Activated naive CD4-positive, alpha-beta T cell treated with anti-CD3 and anti-CD28 coated beads for 36 hours (primary cell): ENCODE measurements at regions not wholly inside any gene's neighbourhood (a gene's known extent, or its start where the extent isn't known, plus 50 kb on each side); places are given as distances from the start of the nearest gene placed in this dataset.

ENCODE experiments used
- CTCF ChIA-PET: fragments of 350-600 bp; sonication (Branson Sonifier 250); formaldehyde crosslinking; loops from one replicate; lab custom pipeline; 2021; ENCODE audit warnings: antibody characterized with exemption; lab: Charles Lee
- DNase-seq: peaks from one replicate; pipeline ENCODE4 v3.0.0-alpha.2; 2020
- H3K27ac Mint-ChIP-seq: one replicate; pipeline ENCODE4 v1.8.0; 2021; ENCODE audit warnings: mild to moderate bottlenecking, mixed read lengths
- H3K27me3 Mint-ChIP-seq: one replicate; pipeline ENCODE4 v1.8.0; 2021; ENCODE audit warnings: low read depth, mixed read lengths
- H3K36me3 Mint-ChIP-seq: one replicate; pipeline ENCODE4 v1.8.0; 2021; ENCODE audit warnings: low read depth, mixed read lengths
- H3K4me1 Mint-ChIP-seq: one replicate; pipeline ENCODE4 v1.8.0; 2021; ENCODE audit warnings: low read depth, mixed read lengths
- H3K4me3 Mint-ChIP-seq: one replicate; pipeline ENCODE4 v1.8.0; 2021; ENCODE audit warnings: mild to moderate bottlenecking, moderate library complexity, mixed read lengths
- H3K9me3 Mint-ChIP-seq: one replicate; pipeline ENCODE4 v1.8.0; 2021; ENCODE audit warnings: mixed read lengths
- intact Hi-C: fragments of 100-400 bp; cut with micrococcal nuclease; formaldehyde crosslinking; loops from one replicate; pipeline ENCODE4 v1.15.1; 2023

DNA sequence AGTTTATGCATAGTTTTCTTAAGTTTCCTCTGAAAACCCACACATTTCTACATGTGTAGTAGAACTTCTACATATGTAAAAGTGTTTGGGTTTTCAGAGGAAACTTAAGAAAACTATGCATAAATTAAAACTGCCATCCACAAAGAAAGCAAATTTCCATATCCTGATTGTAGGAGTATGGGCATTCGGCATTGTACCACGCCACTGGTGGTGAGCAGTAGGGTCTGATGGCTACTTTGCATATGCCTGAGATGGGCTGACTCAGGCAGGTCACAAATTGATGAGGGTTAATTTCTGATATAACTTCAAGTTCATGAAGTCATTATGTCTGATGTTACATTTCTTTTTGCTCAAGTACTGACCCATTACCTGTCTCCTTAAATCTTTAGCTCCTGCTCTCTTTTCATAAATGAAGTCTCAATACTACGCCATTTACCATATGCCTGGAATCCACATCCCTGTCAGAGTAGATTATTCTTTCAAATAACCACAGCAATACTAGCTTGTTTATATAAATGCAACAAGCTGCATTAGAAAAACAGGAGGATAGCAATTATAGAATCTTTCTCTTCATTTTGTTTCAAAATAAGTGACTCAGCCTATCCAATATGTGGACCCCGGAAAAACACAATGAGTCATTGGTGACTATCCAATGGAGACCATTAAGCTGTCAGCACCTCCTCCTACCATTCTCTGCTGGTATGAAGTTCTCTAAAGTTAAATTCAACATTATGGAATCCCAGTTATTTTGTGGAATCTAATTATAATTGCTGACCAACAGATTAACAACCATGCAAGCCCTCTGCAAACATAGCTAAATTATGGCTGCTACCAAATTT, 355.2 kb upstream of the UBE2E3 start:
- Mint-ChIP-seq H3K36me3 (no peaks in the 10 kb centered on the region), H3K4me3 (no peak overlapping the region), H3K27me3 (no peaks in the 10 kb centered on the region), H3K27ac (no peak overlapping the region), H3K4me1 (no peaks in the 10 kb centered on the region), H3K9me3 (no peaks in the 10 kb centered on the region)
- intact Hi-C loops, result no loop called here
- DNase-seq, result no peak
- CTCF ChIA-PET, result no interaction called here

DNA sequence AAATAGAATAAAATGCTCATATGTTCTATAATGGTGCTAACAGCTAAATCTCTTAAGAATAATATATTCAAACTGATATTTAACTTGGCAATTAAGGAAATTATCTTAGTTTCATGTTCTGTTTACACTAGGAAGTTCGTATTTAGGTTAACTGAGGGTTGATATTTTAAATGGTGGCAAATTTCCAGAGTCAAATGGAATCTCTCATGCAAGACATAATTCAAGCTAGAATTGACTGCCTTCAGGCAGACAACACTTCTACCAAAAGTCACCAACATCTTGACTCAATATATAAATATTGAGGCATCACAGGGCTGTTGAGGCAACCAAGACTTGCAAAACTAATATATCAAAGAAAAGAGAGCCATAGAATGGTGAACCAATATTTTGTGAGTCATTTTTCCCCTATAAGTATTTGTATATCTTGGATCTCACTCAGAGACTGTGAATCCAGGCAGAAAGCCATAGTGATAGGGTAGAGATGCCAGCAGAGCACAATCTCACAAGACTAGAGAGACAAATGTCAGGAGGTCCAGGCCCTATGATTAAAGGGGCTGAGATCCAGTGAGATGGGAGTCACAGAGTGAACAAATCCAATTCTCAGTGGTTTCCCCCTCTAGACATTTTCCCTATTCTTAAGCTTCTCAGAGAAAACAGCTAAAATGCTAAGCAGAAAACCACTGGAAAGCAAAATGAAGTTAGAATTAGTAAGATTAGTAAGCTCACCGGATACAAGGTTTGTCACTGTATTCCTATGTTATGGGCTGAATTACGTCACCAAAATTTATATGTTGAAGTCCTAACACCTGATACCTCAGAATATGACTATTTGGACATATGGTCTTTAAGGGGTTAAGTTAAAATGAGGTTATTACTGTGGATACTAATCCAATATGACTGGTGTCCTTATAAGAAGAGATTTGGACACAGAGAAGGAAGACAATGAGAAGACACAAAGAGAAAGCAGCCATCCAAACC, 358.2 kb upstream of the UBE2E3 start:
- Mint-ChIP-seq H3K36me3 (no peaks in the 10 kb centered on the region), H3K4me3 (no peak overlapping the region), H3K27ac (no peak overlapping the region), H3K9me3 (no peaks in the 10 kb centered on the region), H3K27me3 (no peaks in the 10 kb centered on the region), H3K4me1 (no peaks in the 10 kb centered on the region)
- CTCF ChIA-PET, result no interaction called here
- intact Hi-C loops, result no loop called here
- DNase-seq, result no peak

GRCh38 chr2:180621366-180621765, 359.0 kb upstream of the UBE2E3 start:
- intact Hi-C loops, result no loop called here
- CTCF ChIA-PET, result no interaction called here
- Mint-ChIP-seq H3K9me3 (no peaks in the 10 kb centered on the region), H3K4me1 (no peaks in the 10 kb centered on the region), H3K27ac (no peak overlapping the region), H3K36me3 (no peaks in the 10 kb centered on the region), H3K4me3 (no peak overlapping the region), H3K27me3 (no peaks in the 10 kb centered on the region)
- no peak for DNase-seq

- Mint-ChIP-seq H3K27ac (no peak overlapping the region), H3K9me3 (no peaks in the 10 kb centered on the region), H3K4me3 (no peak overlapping the region), H3K27me3 (peaks cover 3% of the 10 kb centered on the region), H3K36me3 (no peaks in the 10 kb centered on the region), H3K4me1 (no peaks in the 10 kb centered on the region)
- CTCF ChIA-PET, result no interaction called here
- intact Hi-C loops, result no loop called here
- DNase-seq, result no peak
Observed at GRCh38 chr2:180618570-180618969, 361.8 kb upstream of the UBE2E3 start.

- H3K9me3 Mint-ChIP-seq, result no peaks in the 10 kb centered on the region
- no peak overlapping the region for H3K4me3 Mint-ChIP-seq
- no peaks in the 10 kb centered on the region for H3K36me3 Mint-ChIP-seq
- H3K27ac Mint-ChIP-seq, result no peak overlapping the region
- DNase-seq, result no peak
- no peaks in the 10 kb centered on the region for H3K4me1 Mint-ChIP-seq
- intact Hi-C loops, result no loop called here
- CTCF ChIA-PET, result no interaction called here
- H3K27me3 Mint-ChIP-seq, result peaks cover 3% of the 10 kb centered on the region
Observed at GRCh38 chr2:180614776-180615175, 365.6 kb upstream of the UBE2E3 start.

DNA sequence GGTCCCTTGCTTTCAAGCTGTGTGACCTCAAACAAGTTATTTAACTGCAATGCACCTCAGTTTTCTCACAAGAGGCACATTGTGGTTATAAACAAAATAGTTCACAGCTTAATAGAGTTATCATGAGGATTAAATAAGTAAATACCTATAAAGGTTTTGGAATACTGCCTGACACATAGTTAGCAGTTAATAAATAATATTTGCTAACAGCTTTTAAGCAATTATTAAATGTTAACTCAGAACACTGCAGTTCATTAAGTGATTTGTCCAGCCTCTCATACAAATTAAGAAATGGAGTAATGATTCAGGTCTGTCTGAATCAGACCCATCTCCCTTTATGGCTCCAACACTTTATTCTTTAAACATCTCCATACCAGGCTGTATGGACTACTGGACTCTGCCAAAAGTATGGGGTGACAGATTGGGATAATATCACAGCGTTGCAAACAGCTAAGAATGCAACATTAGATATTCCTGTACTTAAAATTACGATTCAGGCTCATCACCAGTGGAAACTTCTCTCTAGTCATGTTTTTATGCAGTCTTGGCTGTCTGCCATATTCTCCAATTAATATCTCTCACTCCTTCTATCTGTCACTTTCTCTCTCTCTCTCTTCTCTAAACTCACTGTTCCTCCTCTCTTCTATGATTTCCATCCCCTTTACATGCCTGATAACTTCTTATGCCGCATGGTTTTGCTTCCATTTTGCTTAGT, 370.6 kb upstream of the UBE2E3 start:
- Mint-ChIP-seq H3K36me3 (no peaks in the 10 kb centered on the region), H3K4me3 (no peak overlapping the region), H3K4me1 (no peaks in the 10 kb centered on the region), H3K27me3 (no peaks in the 10 kb centered on the region), H3K27ac (no peak overlapping the region), H3K9me3 (no peaks in the 10 kb centered on the region)
- CTCF ChIA-PET, result no interaction called here
- intact Hi-C loops, result loop anchor here (10.0 kb wide), 1 partner anchor 485 kb away; no protein-coding TSS in a partner anchor
- DNase-seq, result no peak

DNA sequence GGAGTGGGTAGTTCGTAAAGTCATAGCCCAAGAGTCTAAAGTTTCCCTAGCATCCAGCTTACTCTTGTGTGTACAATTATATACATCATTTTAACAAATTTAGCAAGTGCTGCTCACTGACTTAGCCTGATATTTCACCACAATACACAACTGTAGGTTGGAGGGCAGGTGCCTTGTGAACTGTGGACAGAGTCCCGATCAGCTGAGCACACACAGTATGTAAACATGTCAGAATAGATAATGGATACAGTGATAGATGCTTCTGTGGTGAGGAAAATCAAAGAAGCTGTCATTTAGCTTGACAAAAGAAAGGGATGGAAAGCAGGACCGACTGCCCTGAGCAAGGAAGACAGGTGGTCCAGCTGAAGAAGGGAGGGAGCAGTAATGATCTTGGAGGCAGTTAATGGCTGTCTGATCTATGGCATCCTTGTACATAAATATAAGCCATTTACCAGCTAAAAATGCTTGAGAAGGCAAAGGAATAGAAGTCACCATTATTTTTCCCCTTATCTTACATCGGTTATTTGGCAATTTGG, 372.8 kb upstream of the UBE2E3 start:
- no peaks in the 10 kb centered on the region for H3K36me3 Mint-ChIP-seq
- no peaks in the 10 kb centered on the region for H3K9me3 Mint-ChIP-seq
- CTCF ChIA-PET, result interaction anchor here (0.8 kb wide), 1 partner anchor 482 kb away, joined by 3 read pairs; no protein-coding TSS in a partner anchor
- H3K4me3 Mint-ChIP-seq, result no peak overlapping the region
- no peak overlapping the region for H3K27ac Mint-ChIP-seq
- no peak for DNase-seq
- no peaks in the 10 kb centered on the region for H3K4me1 Mint-ChIP-seq
- intact Hi-C loops, result loop anchor here (10.0 kb wide), 1 partner anchor 483 kb away; no protein-coding TSS in a partner anchor
- no peaks in the 10 kb centered on the region for H3K27me3 Mint-ChIP-seq

DNA sequence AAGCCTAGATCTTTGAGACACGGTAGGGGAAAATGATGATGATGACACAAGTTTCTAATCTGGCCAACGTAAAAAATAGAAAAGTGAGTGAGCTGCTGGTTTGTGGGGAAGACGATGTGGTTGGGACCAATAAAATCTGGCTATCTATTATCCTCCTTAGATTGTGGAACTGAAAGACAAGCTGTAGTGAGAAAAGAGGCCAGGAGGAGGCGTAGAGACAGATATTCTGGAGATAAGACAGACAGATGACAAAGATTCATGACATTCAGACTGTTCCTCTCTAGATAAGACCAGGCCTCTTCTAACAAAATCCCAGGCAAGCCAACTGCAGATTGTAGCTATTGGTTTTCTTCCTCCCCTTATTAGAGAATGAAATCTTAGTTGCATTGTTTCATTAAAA, 376.3 kb upstream of the UBE2E3 start:
- H3K27ac Mint-ChIP-seq, result no peak overlapping the region

DNA sequence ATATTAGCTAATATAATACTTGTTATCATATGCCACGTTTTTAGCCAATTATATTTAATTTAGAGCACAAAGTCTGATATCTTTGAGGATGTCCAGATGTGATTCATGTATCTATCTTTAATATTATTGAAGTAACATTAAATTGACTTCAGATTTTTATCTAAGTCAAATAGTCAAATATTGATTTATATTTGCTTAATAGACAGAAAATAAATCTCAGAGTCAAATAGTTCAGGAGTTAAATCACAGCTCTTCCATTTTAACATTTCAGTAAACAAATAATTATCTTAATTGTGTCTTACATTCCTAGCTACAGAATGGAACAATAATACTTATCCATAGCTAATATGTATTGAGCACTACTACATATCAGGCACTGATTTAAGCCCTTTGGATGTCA, 379.4 kb upstream of the UBE2E3 start:
- no peak for DNase-seq
- Mint-ChIP-seq H3K4me1 (no peaks in the 10 kb centered on the region), H3K4me3 (no peak overlapping the region), H3K36me3 (no peaks in the 10 kb centered on the region), H3K27me3 (no peaks in the 10 kb centered on the region), H3K9me3 (no peaks in the 10 kb centered on the region), H3K27ac (no peak overlapping the region)
- CTCF ChIA-PET, result no interaction called here
- intact Hi-C loops, result loop anchor here (10.0 kb wide), 1 partner anchor 476 kb away; no protein-coding TSS in a partner anchor

More for the DNA sequence above, 376.3 kb upstream of the UBE2E3 start:
- intact Hi-C loops, result loop anchor here (2.0 to 10.0 kb wide), 2 partner anchors 455 to 479 kb away; no protein-coding TSS in a partner anchor
- CTCF ChIA-PET, result no interaction called here
- peak; percentile 8 for DNase-seq
- Mint-ChIP-seq H3K4me1 (no peaks in the 10 kb centered on the region), H3K27me3 (no peaks in the 10 kb centered on the region), H3K4me3 (no peak overlapping the region), H3K36me3 (no peaks in the 10 kb centered on the region), H3K9me3 (no peaks in the 10 kb centered on the region)

- intact Hi-C loops, result loop anchor here (10.0 kb wide), 1 partner anchor 475 kb away; no protein-coding TSS in a partner anchor
- no peaks in the 10 kb centered on the region for H3K27me3 Mint-ChIP-seq
Observed at GRCh38 chr2:180599804-180600203, 380.6 kb upstream of the UBE2E3 start.

DNA sequence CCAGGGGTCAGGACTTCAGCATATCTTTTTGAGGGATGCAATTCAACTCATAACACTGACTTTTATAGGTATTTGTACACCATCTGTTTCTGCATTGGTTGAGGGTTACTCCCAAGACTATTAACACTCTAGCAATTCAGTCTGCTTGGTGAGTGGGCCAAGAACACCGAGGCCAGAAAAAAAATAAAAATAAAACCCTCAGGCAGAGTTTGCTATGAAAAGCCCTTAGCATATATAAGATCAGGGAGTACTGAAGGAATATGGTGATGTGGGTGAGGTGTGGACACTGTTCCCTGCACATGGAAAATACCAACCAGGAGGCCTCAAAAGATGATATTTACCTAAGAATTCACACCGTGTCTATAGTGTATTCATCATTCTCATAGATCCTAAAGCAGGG, 383.2 kb upstream of the UBE2E3 start:
- H3K9me3 Mint-ChIP-seq, result no peaks in the 10 kb centered on the region
- no peaks in the 10 kb centered on the region for H3K27me3 Mint-ChIP-seq
- intact Hi-C loops, result no loop called here
- no peak overlapping the region for H3K4me3 Mint-ChIP-seq
- DNase-seq, result no peak
- no peaks in the 10 kb centered on the region for H3K36me3 Mint-ChIP-seq
- no peaks in the 10 kb centered on the region for H3K4me1 Mint-ChIP-seq
- CTCF ChIA-PET, result no interaction called here
- no peak overlapping the region for H3K27ac Mint-ChIP-seq

More at GRCh38 chr2:180599804-180600203, 380.6 kb upstream of the UBE2E3 start:
- CTCF ChIA-PET, result no interaction called here
- Mint-ChIP-seq H3K36me3 (no peaks in the 10 kb centered on the region), H3K27ac (no peak overlapping the region), H3K9me3 (no peaks in the 10 kb centered on the region), H3K4me3 (no peak overlapping the region), H3K4me1 (no peaks in the 10 kb centered on the region)
- no peak for DNase-seq

GRCh38 chr2:180596453-180596852, 384.0 kb upstream of the UBE2E3 start:
- Mint-ChIP-seq H3K4me1 (peaks cover 4% of the 10 kb centered on the region), H3K27ac (no peak overlapping the region), H3K9me3 (peaks cover 2% of the 10 kb centered on the region), H3K4me3 (no peak overlapping the region), H3K27me3 (no peaks in the 10 kb centered on the region), H3K36me3 (no peaks in the 10 kb centered on the region)
- intact Hi-C loops, result no loop called here
- no peak for DNase-seq
- CTCF ChIA-PET, result no interaction called here
